Endothelial cell of umbilical vein (primary cell): ENCODE measurements at regions not wholly inside any gene's neighbourhood (a gene's known extent, or its start where the extent isn't known, plus 50 kb on each side); places are given as distances from the start of the nearest gene placed in this dataset.

Experiments used
- BruUV-seq: library from RNA; stranded (reverse); fragments of 400-500 nt; replicated peaks from 2 replicates; lab custom pipeline; 2021; lab: Mats Ljungman, UMichigan
- CTCF ChIA-PET: fragments of 300-600, 350-600 bp; sonication (Branson Sonifier 250); formaldehyde crosslinking; loops from one replicate; lab custom pipeline; 2021; ENCODE audit warnings: antibody characterized with exemption, inconsistent platforms; lab: Charles Lee
- POLR2A ChIA-PET: fragments of 300-600, 350-600 bp; sonication (Branson Sonifier 250); formaldehyde crosslinking; loops from one replicate; lab custom pipeline; 2021; ENCODE audit warnings: antibody characterized with exemption, inconsistent platforms; lab: Charles Lee
- DNase-seq: peaks from one replicate; pipeline ENCODE4 v3.0.0-alpha.2; 2011; ENCODE audit warnings: low read depth, low spot score
- FAIRE-seq: peaks from 2 replicates; lab custom pipeline; 2011; peaks lifted over from hg19 to GRCh38; lab: Jason Lieb, UNC
- H2AFZ ChIP-seq: 2 replicates; pipeline ENCODE4 v1.6.0; 2012; ENCODE audit warnings: low read depth, low read length, control low read depth, inconsistent platforms
- H3K27ac ChIP-seq: 2 replicates; pipeline ENCODE4 v1.5.1; 2011; ENCODE audit warnings: low read depth, mild to moderate bottlenecking, control low read depth, low read length, moderate library complexity; ENCODE audit not compliant: insufficient read depth
- H3K27me3 ChIP-seq, 2 experiments: 2 replicates each; pipeline versions ENCODE4 v1.6.0 to v1.6.1; 2011; ENCODE audit warnings: low read length in 2 of 2, mixed read lengths in 1 of 2; ENCODE audit not compliant: control insufficient read depth in 2 of 2, insufficient read depth in 2 of 2
- H3K36me3 ChIP-seq, 2 experiments: 2 replicates in 1 of 2; 3 replicates in 1 of 2; pipeline ENCODE4 v1.5.1; 2011; ENCODE audit warnings: low read length in 2 of 2, mild to moderate bottlenecking in 1 of 2, moderate library complexity in 1 of 2; ENCODE audit not compliant: control insufficient read depth in 2 of 2, insufficient read depth in 2 of 2; ENCODE audit errors: extremely low read depth in 1 of 2
- H3K4me1 ChIP-seq: 3 replicates; pipeline ENCODE4 v1.5.1; 2011; ENCODE audit warnings: mild to moderate bottlenecking, low read length; ENCODE audit not compliant: control insufficient read depth, insufficient read depth; ENCODE audit errors: extremely low read depth
- H3K4me2 ChIP-seq: 2 replicates; pipeline ENCODE4 v1.6.1; 2011; ENCODE audit warnings: low read length, control low read depth, mixed read lengths; ENCODE audit not compliant: insufficient read depth
- H3K4me3 ChIP-seq, 3 experiments: fragments of 200-600 bp in 1 of 3; sonication (generic), shearing (Covaris generic) in 1 of 3; replicated peaks in 1 of 3; 2 replicates each; pipeline ENCODE4 v1.5.1; 2011 to 2016; ENCODE audit warnings: control low read depth in 3 of 3, low read length in 3 of 3, mild to moderate bottlenecking in 2 of 3, inconsistent platforms in 1 of 3, low read depth in 1 of 3, moderate library complexity in 1 of 3; ENCODE audit not compliant: insufficient read depth in 1 of 3
- H3K79me2 ChIP-seq: 2 replicates; pipeline ENCODE4 v1.6.0; 2012; ENCODE audit warnings: low read length, inconsistent platforms; ENCODE audit not compliant: control insufficient read depth, insufficient read depth
- H3K9ac ChIP-seq: replicated peaks from 2 replicates; pipeline ENCODE3; 2011; ENCODE audit warnings: low read length, control low read depth; ENCODE audit not compliant: insufficient read depth; ENCODE audit errors: extremely low read depth
- H3K9me1 ChIP-seq: replicated peaks from 3 replicates; pipeline ENCODE4 v1.6.0; 2011; ENCODE audit warnings: mild to moderate bottlenecking, low read length; ENCODE audit not compliant: control insufficient read depth, insufficient read depth; ENCODE audit errors: extremely low read depth
- H3K9me3 ChIP-seq: replicated peaks from 2 replicates; pipeline ENCODE4 v1.5.1; 2012; ENCODE audit warnings: low read length, inconsistent platforms; ENCODE audit not compliant: control insufficient read depth, insufficient read depth
- H4K20me1 ChIP-seq: replicated peaks from 2 replicates; pipeline ENCODE3; 2011; ENCODE audit warnings: mild to moderate bottlenecking, low read length; ENCODE audit not compliant: control insufficient read depth, insufficient read depth; ENCODE audit errors: extremely low read depth
- EZH2 ChIP-seq: IDR thresholded peaks from 2 replicates; pipeline ENCODE4 v1.6.1; 2012; ENCODE audit warnings: borderline replicate concordance, low read depth, mild to moderate bottlenecking, moderate library complexity, low read length, inconsistent platforms; ENCODE audit not compliant: severe bottlenecking
- JUN ChIP-seq: IDR thresholded peaks from 2 replicates; pipeline ENCODE4 v1.6.1; 2011; ENCODE audit warnings: borderline replicate concordance, low read depth; ENCODE audit not compliant: insufficient read length, insufficient read depth
- MAX ChIP-seq: IDR thresholded peaks from 2 replicates; pipeline ENCODE4 v1.6.1; 2011; ENCODE audit not compliant: insufficient read depth, insufficient read length
- MYC ChIP-seq: IDR thresholded peaks from one replicate; pipeline ENCODE4 v1.6.1; 2011; ENCODE audit warnings: mild to moderate bottlenecking, low read depth, low read length
- POLR2A ChIP-seq: IDR thresholded peaks from 2 replicates; pipeline ENCODE4 v1.6.1; 2012; ENCODE audit warnings: low read depth, mild to moderate bottlenecking, control low read depth, low read length
- POLR2AphosphoS5 ChIP-seq: IDR thresholded peaks from 2 replicates; pipeline ENCODE4 v1.6.1; 2012; ENCODE audit warnings: low read depth, mild to moderate bottlenecking, control low read depth, low read length, moderate library complexity; ENCODE audit not compliant: insufficient read depth
- dilution Hi-C: fragments of 300-500 bp; cut with MboI; formaldehyde crosslinking; loops from one replicate; pipeline ENCODE4 v1.15.0; 2019; ENCODE audit warnings: low sequenced_read_pairs; ENCODE audit not compliant: extremely low pct_ligation_motif_present
- intact Hi-C: fragments of 100-400 bp; cut with micrococcal nuclease; formaldehyde crosslinking; loops from one replicate; pipeline ENCODE4 v1.10.0; 2022
- TF ChIP-seq, protein P1 (sequence below), 2 donors: IDR thresholded peaks; 1 replicate in 1 of 2; 2 replicates in 1 of 2; pipeline ENCODE4 v1.5.1; 2011; ENCODE audit warnings: low read length in 2 of 2, mild to moderate bottlenecking in 2 of 2, moderate library complexity in 2 of 2, control low read depth in 1 of 2, inconsistent platforms in 1 of 2, low read depth in 1 of 2; ENCODE audit not compliant: insufficient read depth in 1 of 2; ENCODE audit errors: extremely low read depth in 1 of 2

DNA sequence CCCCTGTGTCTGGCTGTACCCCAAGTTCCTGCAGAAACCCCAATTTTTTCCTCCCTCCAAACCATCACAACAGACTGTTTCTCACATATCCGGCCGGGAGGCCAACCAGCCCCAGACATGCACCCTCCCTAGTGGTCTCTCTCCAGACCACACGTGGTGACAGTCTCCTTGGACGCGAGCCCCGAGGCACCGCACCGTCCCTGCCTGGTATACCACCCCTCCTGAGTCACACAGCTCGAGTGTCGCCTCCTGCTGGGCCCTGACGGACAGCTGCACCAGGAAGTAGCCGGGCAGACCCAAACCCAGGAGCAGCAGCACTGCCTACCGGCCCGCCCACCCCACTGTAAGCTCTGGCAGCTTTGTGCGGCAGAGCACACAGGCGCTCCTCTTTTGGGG, 97.4 kb downstream of the RFLNA start:
- peak; percentile 13 for DNase-seq
- no peaks in the 10 kb centered on the region for H3K9me1 ChIP-seq
- H3K9me3 ChIP-seq = no peaks in the 10 kb centered on the region
- no peaks in the 10 kb centered on the region for H3K27me3 ChIP-seq
- CTCF ChIA-PET = interaction anchor here (1.3 to 2.1 kb wide), 3 partner anchors 12 to 73 kb away, joined by 4 to 22 read pairs (median 6); no protein-coding TSS in a partner anchor
- H3K4me1 ChIP-seq = peaks cover 58% of the 10 kb centered on the region
- no peak for FAIRE-seq
- no peak overlapping the region for H3K4me2 ChIP-seq
- no TSS peak for BruUV-seq
- TF ChIP-seq JUN = no peak
- TF ChIP-seq MYC = no peak
- no peak for TF ChIP-seq EZH2
- TF ChIP-seq POLR2AphosphoS5 = no peak
- TF ChIP-seq, protein P1, sequence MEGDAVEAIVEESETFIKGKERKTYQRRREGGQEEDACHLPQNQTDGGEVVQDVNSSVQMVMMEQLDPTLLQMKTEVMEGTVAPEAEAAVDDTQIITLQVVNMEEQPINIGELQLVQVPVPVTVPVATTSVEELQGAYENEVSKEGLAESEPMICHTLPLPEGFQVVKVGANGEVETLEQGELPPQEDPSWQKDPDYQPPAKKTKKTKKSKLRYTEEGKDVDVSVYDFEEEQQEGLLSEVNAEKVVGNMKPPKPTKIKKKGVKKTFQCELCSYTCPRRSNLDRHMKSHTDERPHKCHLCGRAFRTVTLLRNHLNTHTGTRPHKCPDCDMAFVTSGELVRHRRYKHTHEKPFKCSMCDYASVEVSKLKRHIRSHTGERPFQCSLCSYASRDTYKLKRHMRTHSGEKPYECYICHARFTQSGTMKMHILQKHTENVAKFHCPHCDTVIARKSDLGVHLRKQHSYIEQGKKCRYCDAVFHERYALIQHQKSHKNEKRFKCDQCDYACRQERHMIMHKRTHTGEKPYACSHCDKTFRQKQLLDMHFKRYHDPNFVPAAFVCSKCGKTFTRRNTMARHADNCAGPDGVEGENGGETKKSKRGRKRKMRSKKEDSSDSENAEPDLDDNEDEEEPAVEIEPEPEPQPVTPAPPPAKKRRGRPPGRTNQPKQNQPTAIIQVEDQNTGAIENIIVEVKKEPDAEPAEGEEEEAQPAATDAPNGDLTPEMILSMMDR (IDR thresholded peaks at IDR 0.05; ENCODE audit: extremely low read depth in 1 of 2, insufficient read depth in 1 of 2, low read depth in 1 of 2, low read length in 2 of 2) = peak in 1 of 2 donors; percentile 25
- TF ChIP-seq POLR2A = no peak
- no peak for TF ChIP-seq MAX
- no peak overlapping the region for H3K4me3 ChIP-seq
- H3K9ac ChIP-seq = no peak overlapping the region
- H3K79me2 ChIP-seq = peaks cover 22% of the 10 kb centered on the region
- intact Hi-C loops (loop anchor here (2.0 kb wide), 2 partner anchors 13 to 23 kb away; no protein-coding TSS in a partner anchor), dilution Hi-C loops (no loop called here)
- POLR2A ChIA-PET = interaction anchor here (1.0 kb wide), 1 partner anchor 10 kb away, joined by 4 read pairs; no protein-coding TSS in a partner anchor
- no peak overlapping the region for H2AFZ ChIP-seq
- no peaks in the 10 kb centered on the region for H4K20me1 ChIP-seq
- peak overlapping the region; percentile 92 for H3K27ac ChIP-seq
- peaks cover 0 to 4% of the 10 kb centered on the region in 2 experiments for H3K36me3 ChIP-seq
